Body of pancreas (tissue), 4 donors: ENCODE measurements at regions not wholly inside any gene's neighbourhood (a gene's known extent, or its start where the extent isn't known, plus 50 kb on each side); places are given as distances from the start of the nearest gene placed in this dataset.

Experiments used
- POLR2A ChIP-seq, 3 donors: fragments of 450-650 bp; IDR thresholded peaks; one replicate each; pipeline ENCODE4 v1.6.1; 2016; ENCODE audit warnings: antibody characterized with exemption in 3 of 3, mild to moderate bottlenecking in 2 of 3
- TF ChIP-seq, protein P1 (sequence below), 7 experiments: fragments of 450-650 bp in 4 of 7; fragments of 200-600 bp in 3 of 7; sonication (generic) in 3 of 7; IDR thresholded peaks; one replicate each; pipeline ENCODE4 v1.5.1; 2016 to 2019; ENCODE audit warnings: antibody characterized with exemption in 7 of 7

- TF ChIP-seq, protein P1, sequence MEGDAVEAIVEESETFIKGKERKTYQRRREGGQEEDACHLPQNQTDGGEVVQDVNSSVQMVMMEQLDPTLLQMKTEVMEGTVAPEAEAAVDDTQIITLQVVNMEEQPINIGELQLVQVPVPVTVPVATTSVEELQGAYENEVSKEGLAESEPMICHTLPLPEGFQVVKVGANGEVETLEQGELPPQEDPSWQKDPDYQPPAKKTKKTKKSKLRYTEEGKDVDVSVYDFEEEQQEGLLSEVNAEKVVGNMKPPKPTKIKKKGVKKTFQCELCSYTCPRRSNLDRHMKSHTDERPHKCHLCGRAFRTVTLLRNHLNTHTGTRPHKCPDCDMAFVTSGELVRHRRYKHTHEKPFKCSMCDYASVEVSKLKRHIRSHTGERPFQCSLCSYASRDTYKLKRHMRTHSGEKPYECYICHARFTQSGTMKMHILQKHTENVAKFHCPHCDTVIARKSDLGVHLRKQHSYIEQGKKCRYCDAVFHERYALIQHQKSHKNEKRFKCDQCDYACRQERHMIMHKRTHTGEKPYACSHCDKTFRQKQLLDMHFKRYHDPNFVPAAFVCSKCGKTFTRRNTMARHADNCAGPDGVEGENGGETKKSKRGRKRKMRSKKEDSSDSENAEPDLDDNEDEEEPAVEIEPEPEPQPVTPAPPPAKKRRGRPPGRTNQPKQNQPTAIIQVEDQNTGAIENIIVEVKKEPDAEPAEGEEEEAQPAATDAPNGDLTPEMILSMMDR (IDR thresholded peaks at IDR 0.05), result no peak
- TF ChIP-seq POLR2A (IDR thresholded peaks at IDR 0.05), result no peak
Measured at GRCh38 chr9:24245988-24246387, 299.7 kb downstream of the IZUMO3 start.
